BLaER1 (cell line): ENCODE measurements at regions not wholly inside any gene's neighbourhood (a gene's known extent, or its start where the extent isn't known, plus 50 kb on each side); places are given as distances from the start of the nearest gene placed in this dataset.
"Not testable (repeated sequence)": the region's sequence is repeated elsewhere in the genome, so short reads cannot be mapped to it uniquely, and the experiment has no call there.

Experiments
- H3K27ac ChIP-seq: shearing (Covaris generic); formaldehyde crosslinking; 2 replicates; pipeline ENCODE4 v1.8.1; 2022
- H3K27me3 ChIP-seq: shearing (Covaris generic); formaldehyde crosslinking; 2 replicates; pipeline ENCODE4 v1.8.1; 2022
- H3K36me3 ChIP-seq: shearing (Covaris generic); formaldehyde crosslinking; 2 replicates; pipeline ENCODE4 v1.8.1; 2022
- H3K4me1 ChIP-seq: shearing (Covaris generic); formaldehyde crosslinking; 2 replicates; pipeline ENCODE4 v1.8.1; 2022
- H3K4me2 ChIP-seq: shearing (Covaris generic); formaldehyde crosslinking; 2 replicates; pipeline ENCODE4 v1.8.1; 2022
- H3K4me3 ChIP-seq: shearing (Covaris generic); formaldehyde crosslinking; 2 replicates; pipeline ENCODE4 v1.8.1; 2022
- H3K9ac ChIP-seq: shearing (Covaris generic); formaldehyde crosslinking; 2 replicates; pipeline ENCODE4 v1.8.1; 2022
- H3K9me3 ChIP-seq: shearing (Covaris generic); formaldehyde crosslinking; 2 replicates; pipeline ENCODE4 v1.8.1; 2022
- H4K20me1 ChIP-seq: shearing (Covaris generic); formaldehyde crosslinking; 2 replicates; pipeline ENCODE4 v1.8.1; 2022
- Cebpa-rat ChIP-seq: shearing (Covaris generic); IDR thresholded peaks from 2 replicates; pipeline ENCODE4 v1.8.1; 2022

DNA sequence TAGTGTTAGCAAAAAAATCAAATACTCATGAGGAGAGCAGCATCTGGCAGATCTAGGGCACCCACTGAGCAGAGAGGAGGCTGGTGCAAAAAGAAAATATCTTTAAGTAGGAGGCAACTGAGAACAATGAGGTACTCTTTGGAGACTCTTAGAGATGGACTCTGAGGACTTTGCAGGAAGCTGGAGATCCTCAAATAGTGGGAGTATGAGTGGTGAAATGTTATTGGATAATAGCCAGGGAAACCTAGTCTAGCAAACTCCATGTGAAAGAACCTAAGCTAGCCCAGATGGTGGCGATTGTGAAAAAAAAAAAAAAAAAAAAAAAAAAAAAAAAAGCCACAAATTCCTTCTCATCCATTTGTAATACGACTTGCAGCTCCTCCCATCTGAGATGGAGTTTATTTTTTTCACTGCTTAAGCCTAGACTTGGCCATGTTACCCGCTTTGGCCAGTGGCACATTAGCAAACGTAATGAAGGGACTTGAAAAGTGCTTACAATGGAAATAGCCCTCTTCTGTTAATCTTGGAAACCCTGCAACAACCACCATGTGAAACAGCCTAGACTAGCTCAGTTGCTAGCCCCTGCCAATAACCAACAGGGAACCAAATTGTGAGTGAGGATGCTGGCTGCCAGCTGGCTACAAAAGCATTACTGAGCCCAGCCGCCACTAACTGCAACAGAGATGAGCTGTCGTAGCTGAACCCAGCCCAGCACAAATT, 476.2 kb downstream of the KLF12 start:
- H3K4me1 ChIP-seq, result no peaks in the 10 kb centered on the region
- TF ChIP-seq Cebpa-rat, result no peak

DNA sequence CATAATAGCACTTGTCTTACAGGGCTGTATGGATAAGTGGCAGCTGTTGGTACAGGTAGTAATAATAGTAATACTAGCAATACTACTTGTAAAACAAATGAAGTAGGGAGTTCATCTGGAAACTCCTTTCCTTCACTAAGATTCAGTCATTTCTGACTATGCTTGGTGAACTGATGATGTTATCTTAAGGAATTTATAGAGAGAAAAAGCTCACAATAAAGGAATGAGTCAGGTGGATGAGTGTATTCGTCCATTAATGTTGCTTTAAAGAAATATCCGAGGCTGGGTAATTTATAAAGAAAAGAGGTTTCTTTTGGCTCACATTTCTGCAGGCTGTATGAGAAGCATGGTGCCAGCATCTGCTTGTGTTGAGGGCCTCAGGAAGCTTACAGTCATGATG, 477.3 kb downstream of the KLF12 start:
- Histone ChIP-seq H3K4me2 (no peak overlapping the region), H3K27me3 (no peaks in the 10 kb centered on the region), H3K4me3 (no peak overlapping the region), H3K4me1 (no peaks in the 10 kb centered on the region), H4K20me1 (no peaks in the 10 kb centered on the region), H3K27ac (no peak overlapping the region), H3K36me3 (no peaks in the 10 kb centered on the region), H3K9ac (no peak overlapping the region), H3K9me3 (no peaks in the 10 kb centered on the region)
- no peak for TF ChIP-seq Cebpa-rat

More for the DNA sequence above, 476.2 kb downstream of the KLF12 start:
- Histone ChIP-seq H3K36me3 (no peaks in the 10 kb centered on the region), H3K9ac (no peak overlapping the region), H3K4me3 (no peak overlapping the region), H3K27me3 (no peaks in the 10 kb centered on the region), H3K27ac (no peak overlapping the region), H4K20me1 (no peaks in the 10 kb centered on the region), H3K9me3 (no peaks in the 10 kb centered on the region), H3K4me2 (no peak overlapping the region)

- Histone ChIP-seq H3K4me2 (no peak overlapping the region), H3K27ac (no peak overlapping the region), H3K4me1 (no peaks in the 10 kb centered on the region), H3K9me3 (no peaks in the 10 kb centered on the region), H4K20me1 (no peaks in the 10 kb centered on the region), H3K36me3 (no peaks in the 10 kb centered on the region), H3K27me3 (no peaks in the 10 kb centered on the region), H3K9ac (no peak overlapping the region), H3K4me3 (no peak overlapping the region)
- TF ChIP-seq Cebpa-rat, result no peak
These were observed 480.5 kb downstream of the KLF12 start for GRCh38 chr13:73653688-73654087.

DNA sequence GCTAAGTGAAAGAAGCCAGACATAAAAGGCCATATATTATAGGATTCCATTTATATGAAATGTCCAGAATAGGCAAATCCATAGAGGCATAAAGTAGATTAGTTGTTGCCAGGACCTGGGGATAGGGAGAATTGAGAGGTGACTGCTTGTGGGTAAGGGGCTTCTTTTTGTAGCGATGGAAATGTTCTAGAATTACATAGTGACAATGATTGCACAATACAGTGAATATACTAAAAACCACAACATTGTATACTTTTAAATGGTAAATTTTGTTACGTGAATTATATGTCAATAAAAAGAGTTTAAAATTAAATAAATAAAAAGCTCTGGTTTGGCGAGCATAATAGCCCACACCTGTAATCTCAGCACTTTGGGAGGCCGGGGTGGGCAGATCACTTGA, 486.8 kb downstream of the KLF12 start:
- no peaks in the 10 kb centered on the region for H3K36me3 ChIP-seq
- H3K9me3 ChIP-seq, result no peaks in the 10 kb centered on the region
- no peak overlapping the region for H3K4me3 ChIP-seq
- no peak for TF ChIP-seq Cebpa-rat
- H3K9ac ChIP-seq, result no peak overlapping the region
- H3K27ac ChIP-seq, result no peak overlapping the region
- no peaks in the 10 kb centered on the region for H3K4me1 ChIP-seq
- no peak overlapping the region for H3K4me2 ChIP-seq
- no peaks in the 10 kb centered on the region for H3K27me3 ChIP-seq
- H4K20me1 ChIP-seq, result no peaks in the 10 kb centered on the region

DNA sequence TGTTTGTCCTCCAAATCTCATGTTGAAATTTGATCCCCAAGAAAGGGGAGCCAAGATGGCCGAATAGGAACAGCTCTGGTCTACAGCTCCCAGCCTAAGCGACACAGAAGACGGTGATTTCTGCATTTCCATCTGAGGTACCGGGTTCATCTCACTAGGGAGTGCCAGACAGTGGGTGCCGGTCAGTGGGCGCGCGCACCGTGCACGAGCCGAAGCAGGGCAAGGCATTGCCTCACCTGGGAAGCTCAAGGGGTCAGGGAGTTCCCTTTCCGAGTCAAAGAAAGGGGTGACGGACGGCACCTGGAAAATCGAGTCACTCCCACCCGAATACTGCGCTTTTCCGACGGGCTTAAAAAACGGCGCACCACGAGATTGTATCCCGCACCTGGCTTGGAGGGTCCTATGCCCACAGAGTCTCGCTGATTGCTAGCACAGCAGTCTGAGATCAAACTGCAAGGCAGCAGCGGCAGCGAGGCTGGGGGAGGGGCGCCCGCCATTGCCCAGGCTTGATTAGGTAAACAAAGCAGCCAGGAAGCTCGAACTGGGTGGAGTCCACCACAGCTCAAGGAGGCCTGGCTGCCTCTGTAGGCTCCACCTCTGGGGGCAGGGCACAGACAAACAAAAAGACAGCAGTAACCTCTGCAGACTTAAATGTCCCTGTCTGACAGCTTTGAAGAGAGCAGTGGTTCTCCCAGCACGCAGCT, 493.6 kb downstream of the KLF12 start:
- H3K27me3 ChIP-seq, H3K27ac ChIP-seq, H3K9ac ChIP-seq, H3K4me2 ChIP-seq, H3K4me3 ChIP-seq, H4K20me1 ChIP-seq, H3K4me1 ChIP-seq, H3K9me3 ChIP-seq, H3K36me3 ChIP-seq: not testable (repeated sequence)

- Histone ChIP-seq H3K4me3 (no peak overlapping the region), H3K27me3 (no peaks in the 10 kb centered on the region), H3K4me2 (no peak overlapping the region), H3K9ac (no peak overlapping the region), H3K9me3 (no peaks in the 10 kb centered on the region), H3K4me1 (peaks cover 9% of the 10 kb centered on the region; the same call in 1 of the 2 replicates), H3K36me3 (no peaks in the 10 kb centered on the region), H3K27ac (no peak overlapping the region), H4K20me1 (no peaks in the 10 kb centered on the region)
- TF ChIP-seq Cebpa-rat, result no peak
These were observed 498.9 kb downstream of the KLF12 start for GRCh38 chr13:73635166-73635787.

DNA sequence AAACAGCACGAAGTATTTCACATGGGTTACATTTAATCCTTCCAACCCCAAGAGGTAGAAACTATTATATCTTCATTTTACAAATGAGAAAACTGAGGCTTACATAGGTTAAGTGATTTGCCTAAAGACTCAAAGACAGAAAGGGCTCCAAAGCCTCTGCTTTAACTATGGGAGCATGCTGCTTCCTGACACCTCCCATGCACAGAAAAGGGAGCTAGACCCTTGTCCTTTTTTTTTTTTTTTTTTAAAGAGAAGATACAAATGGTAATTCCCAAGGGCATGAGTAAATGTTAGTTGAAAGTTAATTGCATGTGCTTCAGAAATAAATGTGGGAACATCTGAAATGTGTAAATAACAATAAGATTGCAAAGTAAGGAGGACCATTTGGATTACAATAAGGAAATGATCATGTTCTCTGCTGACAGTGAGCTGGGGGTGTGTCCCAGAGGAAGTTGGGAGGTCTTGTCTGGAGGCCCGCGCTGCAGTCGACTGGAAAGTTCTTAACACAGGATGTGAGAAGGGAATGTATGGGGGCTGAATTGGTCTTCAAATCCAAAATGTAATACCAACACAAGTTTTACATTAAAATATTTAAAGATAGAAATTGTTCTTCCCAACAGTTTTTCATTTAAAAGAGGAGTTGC, 500.3 kb downstream of the KLF12 start:
- H3K4me1 ChIP-seq, result peaks cover 9% of the 10 kb centered on the region; the same call in 1 of the 2 replicates
- no peaks in the 10 kb centered on the region for H3K27me3 ChIP-seq
- no peak overlapping the region for H3K27ac ChIP-seq
- no peaks in the 10 kb centered on the region for H3K9me3 ChIP-seq
- no peak overlapping the region for H3K4me3 ChIP-seq
- no peak overlapping the region for H3K4me2 ChIP-seq
- H3K36me3 ChIP-seq, result no peaks in the 10 kb centered on the region
- H3K9ac ChIP-seq, result no peak overlapping the region
- no peaks in the 10 kb centered on the region for H4K20me1 ChIP-seq
- TF ChIP-seq Cebpa-rat, result no peak

DNA sequence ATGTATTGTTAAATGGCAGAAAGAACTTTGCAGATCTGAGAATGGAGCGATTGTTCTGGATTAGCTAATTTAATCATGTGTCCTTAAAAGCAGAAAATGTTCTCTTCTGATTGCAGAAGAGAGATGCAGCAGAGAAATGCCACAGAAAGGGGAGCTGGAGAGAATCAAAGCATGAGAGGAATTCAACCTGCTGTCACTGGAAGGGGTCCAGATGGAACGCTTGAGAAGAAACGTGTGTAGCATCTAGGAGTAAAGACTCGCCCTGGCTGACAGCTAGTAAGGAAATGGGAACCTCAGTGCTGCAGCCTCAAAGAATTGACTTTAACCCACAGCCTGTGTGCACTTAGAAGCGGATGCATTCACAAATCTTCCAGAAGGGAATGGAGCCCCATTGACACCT, 502.8 kb downstream of the KLF12 start:
- H3K36me3 ChIP-seq, result no peaks in the 10 kb centered on the region
- H3K4me1 ChIP-seq, result no peaks in the 10 kb centered on the region
- TF ChIP-seq Cebpa-rat, result no peak

GRCh38 chr13:73625562-73626339, 508.5 kb downstream of the KLF12 start:
- no peak overlapping the region for H3K9ac ChIP-seq
- H3K36me3 ChIP-seq, result no peaks in the 10 kb centered on the region
- H3K4me2 ChIP-seq, result no peak overlapping the region

More for the DNA sequence above, 502.8 kb downstream of the KLF12 start:
- no peaks in the 10 kb centered on the region for H3K27me3 ChIP-seq
- H4K20me1 ChIP-seq, result no peaks in the 10 kb centered on the region
- H3K27ac ChIP-seq, result no peak overlapping the region
- H3K4me2 ChIP-seq, result no peak overlapping the region
- H3K4me3 ChIP-seq, result no peak overlapping the region
- H3K9me3 ChIP-seq, result no peaks in the 10 kb centered on the region
- H3K9ac ChIP-seq, result no peak overlapping the region

More at GRCh38 chr13:73625562-73626339, 508.5 kb downstream of the KLF12 start:
- no peak overlapping the region for H3K4me3 ChIP-seq
- H3K27me3 ChIP-seq, result no peaks in the 10 kb centered on the region
- H3K9me3 ChIP-seq, result no peaks in the 10 kb centered on the region
- H3K4me1 ChIP-seq, result peaks cover 6% of the 10 kb centered on the region; the same call in 1 of the 2 replicates
- H3K27ac ChIP-seq, result no peak overlapping the region
- TF ChIP-seq Cebpa-rat, result no peak
- no peaks in the 10 kb centered on the region for H4K20me1 ChIP-seq
